RCC 7860 (cell line): ENCODE measurements at regions not wholly inside any gene's neighbourhood (a gene's known extent, or its start where the extent isn't known, plus 50 kb on each side); places are given as distances from the start of the nearest gene placed in this dataset.
"Not testable (repeated sequence)": the region's sequence is repeated elsewhere in the genome, so short reads cannot be mapped to it uniquely, and the experiment has no call there.

ENCODE experiments used
- DNase-seq: peaks from one replicate; pipeline ENCODE4 v3.0.0-alpha.2; 2015; ENCODE audit warnings: low spot score
- FAIRE-seq: peaks from 2 replicates; lab custom pipeline; 2012; peaks lifted over from hg19 to GRCh38; lab: Jason Lieb, UNC

- DNase-seq (no peak), FAIRE-seq (no peak)
Observed at GRCh38 chr5:29157975-29158374, 2035.5 kb upstream of the CDH6 start.

- FAIRE-seq = no peak
Observed at GRCh38 chr5:29150840-29151239, 2042.6 kb upstream of the CDH6 start.

GRCh38 chr5:29148581-29148980 is 2044.9 kb upstream of the CDH6 start:
- FAIRE-seq (no peak), DNase-seq (no peak)

More at GRCh38 chr5:29150840-29151239, 2042.6 kb upstream of the CDH6 start:
- DNase-seq = no peak

GRCh38 chr5:29148073-29148472 is 2045.4 kb upstream of the CDH6 start:
- DNase-seq = no peak
- no peak for FAIRE-seq

GRCh38 chr5:29143266-29143665 is 2050.2 kb upstream of the CDH6 start:
- FAIRE-seq = no peak
- no peak for DNase-seq

GRCh38 chr5:29134418-29134817 is 2059.1 kb upstream of the CDH6 start:
- FAIRE-seq = no peak
- DNase-seq = no peak

GRCh38 chr5:29131285-29131684 is 2062.2 kb upstream of the CDH6 start:
- DNase-seq (no peak), FAIRE-seq (no peak)

- FAIRE-seq (no peak), DNase-seq (no peak)
Observed at GRCh38 chr5:29130786-29131185, 2062.7 kb upstream of the CDH6 start.

GRCh38 chr5:29127524-29128156 is 2065.8 kb upstream of the CDH6 start:
- FAIRE-seq, DNase-seq: not testable (repeated sequence)

GRCh38 chr5:29126462-29126861 is 2067.0 kb upstream of the CDH6 start:
- FAIRE-seq, DNase-seq: not testable (repeated sequence)

- FAIRE-seq = no peak
- DNase-seq = no peak
Observed at GRCh38 chr5:29122306-29122705, 2071.2 kb upstream of the CDH6 start.

- FAIRE-seq = no peak
- DNase-seq = no peak
Observed at GRCh38 chr5:29114331-29114768, 2076.0 kb upstream of the CDH9 start.

- no peak for FAIRE-seq
- DNase-seq = no peak
Observed at GRCh38 chr5:29113516-29113915, 2075.1 kb upstream of the CDH9 start.

- FAIRE-seq = no peak
- DNase-seq = no peak
Observed at GRCh38 chr5:29099585-29099984, 2061.2 kb upstream of the CDH9 start.

- FAIRE-seq (no peak), DNase-seq (no peak)
Observed at GRCh38 chr5:29089591-29090130, 2051.3 kb upstream of the CDH9 start.

- no peak for FAIRE-seq
- no peak for DNase-seq
Observed at GRCh38 chr5:29085142-29085541, 2046.8 kb upstream of the CDH9 start.

- DNase-seq = no peak
- no peak for FAIRE-seq
Observed at GRCh38 chr5:29079771-29080170, 2041.4 kb upstream of the CDH9 start.

GRCh38 chr5:29077451-29077850 is 2039.1 kb upstream of the CDH9 start:
- FAIRE-seq (no peak), DNase-seq (no peak)

- no peak for DNase-seq
Observed at GRCh38 chr5:29069104-29069402, 2030.7 kb upstream of the CDH9 start.

GRCh38 chr5:29061381-29061780 is 2023.0 kb upstream of the CDH9 start:
- FAIRE-seq = no peak
- no peak for DNase-seq

More at GRCh38 chr5:29069104-29069402, 2030.7 kb upstream of the CDH9 start:
- FAIRE-seq = no peak

GRCh38 chr5:29054694-29055093 is 2016.3 kb upstream of the CDH9 start:
- DNase-seq = no peak
- no peak for FAIRE-seq

GRCh38 chr5:29054282-29054681 is 2015.9 kb upstream of the CDH9 start:
- no peak for FAIRE-seq
- DNase-seq = no peak

GRCh38 chr5:29051509-29051908 is 2013.1 kb upstream of the CDH9 start:
- FAIRE-seq (no peak), DNase-seq (no peak)
